GM13977 (cell line): ENCODE measurements at regions not wholly inside any gene's neighbourhood (a gene's known extent, or its start where the extent isn't known, plus 50 kb on each side); places are given as distances from the start of the nearest gene placed in this dataset.
"Not testable (repeated sequence)": the region's sequence is repeated elsewhere in the genome, so short reads cannot be mapped to it uniquely, and the experiment has no call there.

Source experiments
- DNase-seq: peaks from one replicate; pipeline ENCODE4 v3.0.0; 2012; ENCODE audit warnings: low spot score
- CTCF ChIP-seq: IDR thresholded peaks from 2 replicates; pipeline ENCODE4 v1.5.1; 2012; ENCODE audit warnings: mild to moderate bottlenecking, control low read depth; ENCODE audit not compliant: insufficient read depth; ENCODE audit errors: extremely low read depth, missing control alignments
- in situ Hi-C: fragments of 300-500 bp; cut with MboI; formaldehyde crosslinking; loops from one replicate; pipeline ENCODE4 v1.12.0; 2022; ENCODE audit warnings: low sequenced_read_pairs, low pct_unique_long_range_greater_than_20kb, mixed read lengths, inconsistent platforms; ENCODE audit not compliant: unreplicated experiment

GRCh38 chr1:109857702-109858101, 52.9 kb upstream of the CSF1 start:
- DNase-seq, in situ Hi-C loops: not testable (repeated sequence)

- DNase-seq, in situ Hi-C loops: not testable (repeated sequence)
Measured at GRCh38 chr1:109855986-109856385, 54.7 kb upstream of the CSF1 start.

- in situ Hi-C loops, DNase-seq: not testable (repeated sequence)
Measured at GRCh38 chr1:109853972-109854371, 56.7 kb upstream of the CSF1 start.

GRCh38 chr1:109852221-109853015, 58.2 kb upstream of the CSF1 start:
- DNase-seq, in situ Hi-C loops: not testable (repeated sequence)

GRCh38 chr1:109850827-109851226, 59.8 kb upstream of the CSF1 start:
- no peak for TF ChIP-seq CTCF
- no peak for DNase-seq
- in situ Hi-C loops = no loop called here

- TF ChIP-seq CTCF = no peak
- in situ Hi-C loops = no loop called here
- DNase-seq = no peak
Measured at GRCh38 chr1:109850194-109850593, 60.5 kb upstream of the CSF1 start.

GRCh38 chr1:109849655-109850054, 61.0 kb upstream of the CSF1 start:
- no peak for DNase-seq
- no peak for TF ChIP-seq CTCF
- in situ Hi-C loops = no loop called here

- in situ Hi-C loops = no loop called here
- no peak for TF ChIP-seq CTCF
- no peak for DNase-seq
Measured at GRCh38 chr1:109847251-109847650, 63.4 kb upstream of the CSF1 start.

- DNase-seq = no peak
- TF ChIP-seq CTCF = no peak
- in situ Hi-C loops = no loop called here
Measured at GRCh38 chr1:109846846-109847245, 63.8 kb upstream of the CSF1 start.
